Smooth muscle cell (in vitro differentiated cells): ENCODE measurements at regions not wholly inside any gene's neighbourhood (a gene's known extent, or its start where the extent isn't known, plus 50 kb on each side); places are given as distances from the start of the nearest gene placed in this dataset.

Experiments used
- DNase-seq: peaks from one replicate; lab custom pipeline; 2025; ENCODE audit not compliant: unreplicated experiment; lab: John Stamatoyannopoulos, UW
- H2AFZ ChIP-seq: fragments of 200-600 bp; sonication (generic); 2 replicates; pipeline ENCODE4 v1.6.0; 2016; ENCODE audit warnings: antibody characterized with exemption, low read depth, mild to moderate bottlenecking
- H3F3A ChIP-seq: fragments of 200-600 bp; sonication (generic); 2 replicates; pipeline ENCODE4 v1.6.0; 2017; ENCODE audit warnings: antibody characterized with exemption, low read depth
- H3K27ac ChIP-seq: fragments of 200-600 bp; sonication (generic); 2 replicates; pipeline ENCODE4 v1.5.1; 2016; ENCODE audit warnings: low read depth, mild to moderate bottlenecking
- H3K27me3 ChIP-seq: fragments of 200-600 bp; sonication (generic); 2 replicates; pipeline ENCODE4 v1.6.1; 2016; ENCODE audit warnings: low read depth, mild to moderate bottlenecking
- H3K36me3 ChIP-seq: fragments of 200-600 bp; sonication (generic); 2 replicates; pipeline ENCODE4 v1.5.1; 2016; ENCODE audit warnings: low read depth
- H3K4me1 ChIP-seq: fragments of 200-600 bp; sonication (generic); 2 replicates; pipeline ENCODE4 v1.5.1; 2016; ENCODE audit warnings: low read depth
- H3K4me2 ChIP-seq: fragments of 200-600 bp; sonication (generic); 2 replicates; pipeline ENCODE4 v1.6.0; 2016; ENCODE audit warnings: mild to moderate bottlenecking
- H3K4me3 ChIP-seq: fragments of 200-600 bp; sonication (generic); 2 replicates; pipeline ENCODE4 v1.5.1; 2016; ENCODE audit warnings: mild to moderate bottlenecking
- H3K79me2 ChIP-seq: fragments of 200-600 bp; sonication (generic); 2 replicates; pipeline ENCODE4 v1.6.0; 2016; ENCODE audit warnings: low read depth, mild to moderate bottlenecking
- H3K9ac ChIP-seq: fragments of 200-600 bp; sonication (generic); 2 replicates; pipeline ENCODE4 v1.6.0; 2016; ENCODE audit warnings: low read depth
- H3K9me3 ChIP-seq: fragments of 200-600 bp; sonication (generic); replicated peaks from 2 replicates; pipeline ENCODE4 v1.5.1; 2016; ENCODE audit warnings: low read depth
- H4K20me1 ChIP-seq: fragments of 200-600 bp; sonication (generic); 2 replicates; pipeline ENCODE4 v1.6.0; 2016; ENCODE audit warnings: low read depth
- CTCF ChIP-seq: fragments of 200-600 bp; sonication (generic); IDR thresholded peaks from 2 replicates; pipeline ENCODE4 v1.5.1; 2017; ENCODE audit warnings: borderline replicate concordance, mild to moderate bottlenecking, antibody characterized with exemption; ENCODE audit not compliant: insufficient read depth, poor library complexity, severe bottlenecking
- WGBS: methylation state at CpG from one replicate; pipeline ENCODE4 v1.1.7; 2016; ENCODE audit warnings: low lambda C conversion rate; 5-methylcytosine and 5-hydroxymethylcytosine counted together

- peak overlapping the region; percentile 98 for H3K27ac ChIP-seq
- no peaks in the 10 kb centered on the region for H4K20me1 ChIP-seq
- WGBS, result 74% methylated on average over 5 of the region's 5 CpGs
- no peaks in the 10 kb centered on the region for H3K9me3 ChIP-seq
- peak overlapping the region; percentile 87 for H2AFZ ChIP-seq
- no peaks in the 10 kb centered on the region for H3K27me3 ChIP-seq
- TF ChIP-seq CTCF, result no peak
- H3K4me1 ChIP-seq, result no peaks in the 10 kb centered on the region
- H3K4me2 ChIP-seq, result peak overlapping the region; percentile 75
- peak; percentile 1 for DNase-seq
- no peaks in the 10 kb centered on the region for H3K79me2 ChIP-seq
- H3K36me3 ChIP-seq, result no peaks in the 10 kb centered on the region
- peak overlapping the region; percentile 28 for H3K4me3 ChIP-seq
- H3K9ac ChIP-seq, result peak overlapping the region; percentile 77
- no peaks in the 10 kb centered on the region for H3F3A ChIP-seq
These were observed 452.1 kb upstream of the PPP2R3A start for GRCh38 chr3:135513106-135514059.

DNA sequence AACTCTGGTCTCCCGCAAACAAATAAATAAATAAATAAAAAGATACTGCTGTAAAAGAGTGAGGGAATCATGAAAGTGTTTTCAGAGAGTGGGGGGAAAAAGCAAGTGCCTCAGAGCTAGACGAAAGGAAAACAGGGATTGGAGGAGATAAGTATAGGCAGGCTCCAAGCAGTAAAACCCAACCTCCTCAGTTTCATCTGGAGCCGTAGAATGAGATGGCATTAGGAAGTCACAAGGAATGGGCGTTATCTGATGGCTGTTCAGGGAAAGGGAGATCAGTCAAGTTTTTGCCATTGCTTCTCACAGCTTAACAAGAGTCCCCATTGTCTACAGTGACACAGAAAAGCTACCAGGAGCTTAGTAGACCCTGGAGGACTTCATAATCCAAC is 451.5 kb upstream of the PPP2R3A start:
- no peak for DNase-seq
- Histone ChIP-seq H3K9ac (peak overlapping the region; percentile 77), H3K4me3 (peak overlapping the region; percentile 28), H3F3A (no peaks in the 10 kb centered on the region), H3K27me3 (no peaks in the 10 kb centered on the region), H3K4me1 (no peaks in the 10 kb centered on the region), H3K9me3 (no peaks in the 10 kb centered on the region), H3K4me2 (peak overlapping the region; percentile 75), H3K79me2 (no peaks in the 10 kb centered on the region), H3K36me3 (no peaks in the 10 kb centered on the region), H4K20me1 (no peaks in the 10 kb centered on the region), H2AFZ (peak overlapping the region; percentile 87), H3K27ac (peak overlapping the region; percentile 98)
- TF ChIP-seq CTCF, result no peak
- 25% methylated on average over 4 of the region's 4 CpGs for WGBS

DNA sequence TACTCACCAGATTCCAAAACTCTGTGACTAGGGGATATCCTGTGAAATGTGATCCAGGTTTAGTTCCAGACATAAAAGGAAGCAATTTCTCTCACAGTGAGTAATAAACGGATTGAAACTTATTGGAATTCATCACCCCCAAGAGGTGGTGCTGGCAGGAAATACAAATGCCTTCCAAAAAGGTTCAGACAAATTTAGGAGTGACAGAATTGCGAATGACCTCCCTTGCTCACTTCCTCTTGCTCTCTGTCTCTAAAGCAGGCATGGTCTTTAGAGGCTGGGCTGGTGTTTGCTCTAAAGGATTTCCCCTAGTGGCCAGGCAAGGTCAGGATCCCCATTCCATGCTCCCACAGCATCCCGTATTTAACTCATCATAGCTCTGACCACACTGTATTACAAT is 449.4 kb upstream of the PPP2R3A start:
- Histone ChIP-seq H3K79me2 (no peaks in the 10 kb centered on the region), H3F3A (no peaks in the 10 kb centered on the region), H3K9ac (no peak overlapping the region), H3K36me3 (no peaks in the 10 kb centered on the region), H4K20me1 (no peaks in the 10 kb centered on the region), H3K9me3 (no peaks in the 10 kb centered on the region), H3K4me3 (no peak overlapping the region), H3K27me3 (no peaks in the 10 kb centered on the region), H3K4me1 (no peaks in the 10 kb centered on the region), H2AFZ (peak overlapping the region; percentile 67), H3K4me2 (no peak overlapping the region), H3K27ac (peak overlapping the region; percentile 98)
- WGBS, result 9% methylated on average over 3 of the region's 3 CpGs
- DNase-seq, result no peak
- peak; percentile 41 for TF ChIP-seq CTCF
